CD14-positive monocyte (primary cell): ENCODE measurements at regions not wholly inside any gene's neighbourhood (a gene's known extent, or its start where the extent isn't known, plus 50 kb on each side); places are given as distances from the start of the nearest gene placed in this dataset.

ENCODE experiments used
- DNase-seq, 3 donors: peaks; one replicate each; pipeline ENCODE4 v3.0.0-alpha.2; 2011 to 2022
- H2AFZ ChIP-seq: 2 replicates; pipeline ENCODE4 v1.6.0; 2012; ENCODE audit warnings: mild to moderate bottlenecking, low read depth, low read length, inconsistent platforms; ENCODE audit not compliant: insufficient read depth, poor library complexity, severe bottlenecking
- H3K27ac ChIP-seq, 2 donors: 1 replicate in 1 of 2; 2 replicates in 1 of 2; pipeline ENCODE4 v1.5.1; 2012 to 2013; ENCODE audit warnings: low read length in 2 of 2, control low read depth in 1 of 2, inconsistent platforms in 1 of 2, low read depth in 1 of 2, mild to moderate bottlenecking in 1 of 2
- H3K27me3 ChIP-seq, 2 donors: one replicate each; pipeline versions ENCODE4 v1.6.0 to v1.6.1; 2011 to 2013; ENCODE audit warnings: low read length in 2 of 2; ENCODE audit not compliant: control insufficient read depth in 2 of 2, insufficient read depth in 2 of 2
- H3K36me3 ChIP-seq, 2 donors: replicated peaks in 1 of 2; 1 replicate in 1 of 2; 2 replicates in 1 of 2; pipeline versions ENCODE4 v1.5.1 to v1.6.1; 2012 to 2013; ENCODE audit warnings: low read length in 2 of 2, control low read depth in 1 of 2, inconsistent platforms in 1 of 2, mild to moderate bottlenecking in 1 of 2; ENCODE audit not compliant: insufficient read depth in 2 of 2, control insufficient read depth in 1 of 2
- H3K4me1 ChIP-seq, 2 donors: 1 replicate in 1 of 2; 2 replicates in 1 of 2; pipeline versions ENCODE4 v1.5.1 to v1.6.1; 2012 to 2013; ENCODE audit warnings: low read length in 2 of 2, control low read depth in 1 of 2, inconsistent platforms in 1 of 2, mild to moderate bottlenecking in 1 of 2, moderate library complexity in 1 of 2; ENCODE audit not compliant: insufficient read depth in 2 of 2, control insufficient read depth in 1 of 2
- H3K4me2 ChIP-seq: replicated peaks from 2 replicates; pipeline ENCODE3; 2012; ENCODE audit warnings: low read length, moderate library complexity, mild to moderate bottlenecking; ENCODE audit not compliant: poor library complexity, severe bottlenecking; ENCODE audit errors: extremely low read depth
- H3K4me3 ChIP-seq, 3 experiments: fragments of 200-600 bp in 1 of 3; sonication (generic) in 1 of 3; replicated peaks in 1 of 3; 1 replicate in 2 of 3; 2 replicates in 1 of 3; pipeline ENCODE4 v1.5.1; 2011 to 2013; ENCODE audit warnings: low read length in 3 of 3, mild to moderate bottlenecking in 3 of 3, control low read depth in 2 of 3, low read depth in 2 of 3, inconsistent platforms in 1 of 3, moderate library complexity in 1 of 3
- H3K79me2 ChIP-seq: 2 replicates; pipeline ENCODE4 v1.6.0; 2012; ENCODE audit warnings: mild to moderate bottlenecking, control low read depth, inconsistent platforms, low read length, moderate library complexity; ENCODE audit not compliant: insufficient read depth
- H3K9ac ChIP-seq: 2 replicates; pipeline ENCODE4 v1.6.0; 2017; ENCODE audit warnings: low read length, mild to moderate bottlenecking; ENCODE audit not compliant: insufficient read depth, poor library complexity, severe bottlenecking
- H3K9me3 ChIP-seq, 2 donors: replicated peaks in 1 of 2; 1 replicate in 1 of 2; 2 replicates in 1 of 2; pipeline versions ENCODE4 v1.5.1 to v1.6.1; 2012 to 2013; ENCODE audit warnings: low read length in 2 of 2, control low read depth in 1 of 2; ENCODE audit not compliant: control insufficient read depth in 1 of 2, insufficient read depth in 1 of 2
- H4K20me1 ChIP-seq: 2 replicates; pipeline ENCODE4 v1.6.0; 2012; ENCODE audit warnings: mild to moderate bottlenecking, low read length, control low read depth, moderate library complexity; ENCODE audit not compliant: insufficient read depth
- H3K27ac Mint-ChIP-seq, 7 donors: one replicate each; pipeline ENCODE4 v1.8.0; 2020; ENCODE audit warnings: mild to moderate bottlenecking in 7 of 7, mixed read lengths in 7 of 7, moderate library complexity in 6 of 7, inconsistent platforms in 2 of 7
- H3K27me3 Mint-ChIP-seq, 3 donors: one replicate each; pipeline ENCODE4 v1.8.0; 2021 to 2022; ENCODE audit warnings: low read depth in 3 of 3, mild to moderate bottlenecking in 3 of 3, mixed read lengths in 3 of 3, moderate library complexity in 3 of 3, inconsistent platforms in 1 of 3
- H3K36me3 Mint-ChIP-seq, 2 donors: one replicate each; pipeline ENCODE4 v1.8.0; 2020; ENCODE audit warnings: mixed read lengths in 2 of 2, inconsistent platforms in 1 of 2, mild to moderate bottlenecking in 1 of 2
- H3K4me1 Mint-ChIP-seq: one replicate; pipeline ENCODE4 v1.8.0; 2020; ENCODE audit warnings: mild to moderate bottlenecking, mixed read lengths
- H3K4me3 Mint-ChIP-seq, 2 donors: one replicate each; pipeline ENCODE4 v1.8.0; 2020; ENCODE audit warnings: mild to moderate bottlenecking in 2 of 2, mixed read lengths in 2 of 2, moderate library complexity in 1 of 2
- H3K9me3 Mint-ChIP-seq, 7 donors: one replicate each; pipeline ENCODE4 v1.8.0; 2020 to 2022; ENCODE audit warnings: mixed read lengths in 7 of 7, mild to moderate bottlenecking in 6 of 7, moderate library complexity in 6 of 7, inconsistent platforms in 2 of 7
- WGBS: methylation state at CpG from one replicate; pipeline ENCODE4 v1.1.5; 2013; ENCODE audit warnings: missing lambda C conversion rate; ENCODE audit not compliant: insufficient coverage; 5-methylcytosine and 5-hydroxymethylcytosine counted together
- intact Hi-C, 2 donors: fragments of 100-400 bp; cut with micrococcal nuclease; formaldehyde crosslinking; loops; one replicate each; pipeline versions ENCODE4 v1.15.0 to v1.15.1; 2023
- TF ChIP-seq, protein P1 (sequence below): fragments of 200-600 bp; IDR thresholded peaks from one replicate; pipeline ENCODE4 v1.8.0; 2022; ENCODE audit warnings: antibody characterized with exemption, mild to moderate bottlenecking

DNA sequence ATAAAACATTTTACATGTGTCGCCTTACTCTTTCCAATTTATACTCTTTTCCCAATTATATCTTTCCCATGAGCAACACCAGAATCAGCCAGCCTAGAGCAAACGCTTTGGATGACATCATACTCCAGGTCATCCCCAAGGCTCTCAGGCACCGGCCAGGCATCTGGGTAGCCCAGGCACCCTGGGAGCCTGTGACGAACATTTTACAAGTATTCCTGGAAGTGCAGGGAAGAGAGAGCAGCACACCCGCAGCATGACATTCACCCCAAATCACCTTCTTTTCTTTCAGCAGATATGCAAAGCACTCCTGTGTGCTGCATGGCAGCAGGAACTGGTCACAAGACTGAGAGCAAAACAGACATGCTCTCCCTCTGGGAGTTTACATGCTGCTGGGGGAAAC lies 75.7 kb upstream of the SMIM23 start:
- Mint-ChIP-seq H3K4me3 (no peak overlapping the region), H3K27me3 (peaks cover 0 to 5% (median 3%) of the 10 kb centered on the region in 3 donors), H3K27ac (no peak overlapping the region), H3K36me3 (no peaks in the 10 kb centered on the region), H3K9me3 (peaks cover 0 to 5% (median 0%) of the 10 kb centered on the region in 7 donors), H3K4me1 (peaks cover 5% of the 10 kb centered on the region)
- TF ChIP-seq, protein P1, sequence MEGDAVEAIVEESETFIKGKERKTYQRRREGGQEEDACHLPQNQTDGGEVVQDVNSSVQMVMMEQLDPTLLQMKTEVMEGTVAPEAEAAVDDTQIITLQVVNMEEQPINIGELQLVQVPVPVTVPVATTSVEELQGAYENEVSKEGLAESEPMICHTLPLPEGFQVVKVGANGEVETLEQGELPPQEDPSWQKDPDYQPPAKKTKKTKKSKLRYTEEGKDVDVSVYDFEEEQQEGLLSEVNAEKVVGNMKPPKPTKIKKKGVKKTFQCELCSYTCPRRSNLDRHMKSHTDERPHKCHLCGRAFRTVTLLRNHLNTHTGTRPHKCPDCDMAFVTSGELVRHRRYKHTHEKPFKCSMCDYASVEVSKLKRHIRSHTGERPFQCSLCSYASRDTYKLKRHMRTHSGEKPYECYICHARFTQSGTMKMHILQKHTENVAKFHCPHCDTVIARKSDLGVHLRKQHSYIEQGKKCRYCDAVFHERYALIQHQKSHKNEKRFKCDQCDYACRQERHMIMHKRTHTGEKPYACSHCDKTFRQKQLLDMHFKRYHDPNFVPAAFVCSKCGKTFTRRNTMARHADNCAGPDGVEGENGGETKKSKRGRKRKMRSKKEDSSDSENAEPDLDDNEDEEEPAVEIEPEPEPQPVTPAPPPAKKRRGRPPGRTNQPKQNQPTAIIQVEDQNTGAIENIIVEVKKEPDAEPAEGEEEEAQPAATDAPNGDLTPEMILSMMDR = no peak
- Histone ChIP-seq H3K4me1 (no peaks in the 10 kb centered on the region), H2AFZ (no peak overlapping the region), H3K36me3 (no peaks in the 10 kb centered on the region), H3K27me3 (no peaks in the 10 kb centered on the region), H3K27ac (no peak overlapping the region), H3K79me2 (no peaks in the 10 kb centered on the region), H3K9ac (no peak overlapping the region), H3K9me3 (no peaks in the 10 kb centered on the region), H3K4me3 (no peak overlapping the region), H3K4me2 (no peak overlapping the region), H4K20me1 (no peaks in the 10 kb centered on the region)
- no peak for DNase-seq
- intact Hi-C loops = no loop called here
- 94% methylated on average over 3 of the region's 5 CpGs for WGBS

DNA sequence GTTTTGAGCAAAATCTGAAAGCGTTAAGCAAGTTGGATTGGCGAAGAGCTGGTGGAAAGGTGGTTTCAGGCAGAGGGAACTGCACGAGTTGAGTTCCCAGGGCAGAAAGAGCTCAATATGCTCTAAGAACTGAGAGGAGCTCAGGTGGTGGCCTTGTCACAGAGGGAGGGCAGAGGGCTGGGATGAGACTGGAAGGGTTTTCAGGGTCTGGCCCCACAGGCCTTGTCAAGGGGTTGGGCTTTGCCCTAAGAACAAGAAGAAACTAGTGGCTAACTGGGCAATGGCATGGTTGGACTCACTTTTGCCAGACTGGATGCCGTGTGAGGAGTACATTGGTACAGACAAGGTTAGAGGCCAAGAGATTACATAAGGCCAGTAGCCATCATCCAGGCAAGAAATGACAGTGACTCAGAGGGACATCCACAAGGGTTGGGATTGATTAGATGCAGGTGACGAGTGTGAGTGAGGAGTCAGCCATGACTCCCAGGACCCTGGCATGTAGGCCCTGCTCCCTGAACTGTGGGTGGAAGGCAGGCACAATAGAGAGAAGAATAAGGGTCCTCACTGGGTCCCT lies 75.1 kb upstream of the SMIM23 start:
- DNase-seq = no peak
- Histone ChIP-seq H3K4me3 (no peak overlapping the region), H3K27ac (no peak overlapping the region), H3K9ac (no peak overlapping the region), H2AFZ (no peak overlapping the region), H3K4me1 (no peaks in the 10 kb centered on the region), H3K9me3 (no peaks in the 10 kb centered on the region), H4K20me1 (no peaks in the 10 kb centered on the region), H3K27me3 (no peaks in the 10 kb centered on the region), H3K36me3 (no peaks in the 10 kb centered on the region), H3K79me2 (no peaks in the 10 kb centered on the region), H3K4me2 (no peak overlapping the region)
- peak overlapping the region in 1 of 7 donors; percentile 24 for H3K27ac Mint-ChIP-seq
- peaks cover 5% of the 10 kb centered on the region for H3K4me1 Mint-ChIP-seq
- intact Hi-C loops = no loop called here
- H3K9me3 Mint-ChIP-seq = peaks cover 0 to 5% (median 2%) of the 10 kb centered on the region in 7 donors
- TF ChIP-seq, protein P1 = no peak
- 91% methylated on average over 5 of the region's 5 CpGs for WGBS
- no peak overlapping the region for H3K4me3 Mint-ChIP-seq
- peaks cover 0 to 3% (median 3%) of the 10 kb centered on the region in 3 donors for H3K27me3 Mint-ChIP-seq
- no peaks in the 10 kb centered on the region for H3K36me3 Mint-ChIP-seq
